ENCODE measurements at regions not wholly inside any gene's neighbourhood (a gene's known extent, or its start where the extent isn't known, plus 50 kb on each side); places are given as distances from the start of the nearest gene placed in this dataset.

DNA sequence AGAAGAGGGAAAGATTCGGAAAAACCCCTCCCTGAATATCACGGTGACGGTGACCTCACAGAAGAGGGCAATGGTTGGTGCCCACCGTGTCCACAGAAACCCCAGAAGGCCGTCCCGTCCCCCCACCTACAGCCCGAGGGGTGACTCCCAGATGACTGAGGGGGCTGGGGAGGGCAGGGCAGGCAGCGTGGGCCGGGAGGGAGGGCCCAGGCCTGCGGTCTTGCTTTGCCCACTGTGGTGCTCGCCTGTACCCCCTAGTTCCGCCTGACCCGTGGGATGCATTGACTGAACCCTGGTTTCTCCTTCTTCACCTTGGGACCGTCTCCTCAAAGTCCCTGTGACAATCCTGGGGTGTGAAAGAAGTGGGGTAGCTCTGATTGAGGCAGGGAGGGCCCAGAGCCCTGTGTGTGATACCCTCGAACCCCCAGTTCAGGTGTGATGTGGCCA lies 526.7 kb downstream of the BRD1 start:
- H3K27ac ChIP-seq, result no peak overlapping the region
- no peak overlapping the region for H3K4me3 ChIP-seq
- 71 to 85% methylated on average over 15 of the region's 15 CpGs for WGBS, 2 donors
- intact Hi-C loops (cut with DNase I), result no loop called here
- TF ChIP-seq POLR2A (IDR thresholded peaks at IDR 0.05), result no peak
- TF ChIP-seq POLR2AphosphoS5 (IDR thresholded peaks at IDR 0.05), result no peak
- TF ChIP-seq, protein P1, sequence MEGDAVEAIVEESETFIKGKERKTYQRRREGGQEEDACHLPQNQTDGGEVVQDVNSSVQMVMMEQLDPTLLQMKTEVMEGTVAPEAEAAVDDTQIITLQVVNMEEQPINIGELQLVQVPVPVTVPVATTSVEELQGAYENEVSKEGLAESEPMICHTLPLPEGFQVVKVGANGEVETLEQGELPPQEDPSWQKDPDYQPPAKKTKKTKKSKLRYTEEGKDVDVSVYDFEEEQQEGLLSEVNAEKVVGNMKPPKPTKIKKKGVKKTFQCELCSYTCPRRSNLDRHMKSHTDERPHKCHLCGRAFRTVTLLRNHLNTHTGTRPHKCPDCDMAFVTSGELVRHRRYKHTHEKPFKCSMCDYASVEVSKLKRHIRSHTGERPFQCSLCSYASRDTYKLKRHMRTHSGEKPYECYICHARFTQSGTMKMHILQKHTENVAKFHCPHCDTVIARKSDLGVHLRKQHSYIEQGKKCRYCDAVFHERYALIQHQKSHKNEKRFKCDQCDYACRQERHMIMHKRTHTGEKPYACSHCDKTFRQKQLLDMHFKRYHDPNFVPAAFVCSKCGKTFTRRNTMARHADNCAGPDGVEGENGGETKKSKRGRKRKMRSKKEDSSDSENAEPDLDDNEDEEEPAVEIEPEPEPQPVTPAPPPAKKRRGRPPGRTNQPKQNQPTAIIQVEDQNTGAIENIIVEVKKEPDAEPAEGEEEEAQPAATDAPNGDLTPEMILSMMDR (IDR thresholded peaks at IDR 0.05), result no peak
- TF ChIP-seq EP300 (IDR thresholded peaks at IDR 0.05), result no peak
- DNase-seq, result no peak
- peaks cover 6 to 52% (median 31%) of the 10 kb centered on the region in 3 donors for H3K27me3 ChIP-seq
- H3K9me3 ChIP-seq, result no peaks in the 10 kb centered on the region
- no peaks in the 10 kb centered on the region for H3K36me3 ChIP-seq
- H3K4me1 ChIP-seq, result peaks cover 0 to 5% (median 0%) of the 10 kb centered on the region in 4 donors

DNA sequence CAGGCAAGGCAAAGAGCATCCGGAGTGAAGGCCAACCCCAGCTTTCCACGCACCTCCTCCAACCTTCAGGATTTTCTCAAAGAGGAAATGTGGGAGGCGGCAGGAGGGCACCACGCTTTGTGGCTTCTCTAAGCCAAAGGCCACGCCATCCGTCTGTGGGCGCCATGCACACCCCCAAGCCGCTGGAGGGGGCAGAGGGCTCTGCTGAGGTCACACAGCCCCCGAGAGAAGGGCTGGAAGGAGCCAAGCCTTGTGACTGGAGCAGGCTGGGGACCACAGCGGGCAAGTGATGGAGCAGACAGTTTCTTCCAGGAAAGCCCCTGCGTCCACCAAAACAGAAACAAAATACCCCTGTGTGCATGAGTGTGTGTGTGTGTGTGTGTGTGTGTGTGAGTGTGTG lies 527.4 kb downstream of the BRD1 start:
- Histone ChIP-seq H3K36me3 (no peaks in the 10 kb centered on the region), H3K4me1 (peaks cover 0 to 5% (median 0%) of the 10 kb centered on the region in 4 donors), H3K27ac (no peak overlapping the region), H3K9me3 (no peaks in the 10 kb centered on the region), H3K4me3 (no peak overlapping the region), H3K27me3 (peaks cover 4 to 45% (median 23%) of the 10 kb centered on the region in 3 donors)
- no peak for DNase-seq
- intact Hi-C loops (cut with DNase I), result no loop called here
- 82 to 83% methylated on average over 11 of the region's 11 CpGs for WGBS, 2 donors
- TF ChIP-seq EP300 (IDR thresholded peaks at IDR 0.05), result no peak
- no peak for TF ChIP-seq POLR2AphosphoS5 (IDR thresholded peaks at IDR 0.05)
- TF ChIP-seq POLR2A (IDR thresholded peaks at IDR 0.05), result no peak
- TF ChIP-seq, protein P1 (IDR thresholded peaks at IDR 0.05), result no peak

DNA sequence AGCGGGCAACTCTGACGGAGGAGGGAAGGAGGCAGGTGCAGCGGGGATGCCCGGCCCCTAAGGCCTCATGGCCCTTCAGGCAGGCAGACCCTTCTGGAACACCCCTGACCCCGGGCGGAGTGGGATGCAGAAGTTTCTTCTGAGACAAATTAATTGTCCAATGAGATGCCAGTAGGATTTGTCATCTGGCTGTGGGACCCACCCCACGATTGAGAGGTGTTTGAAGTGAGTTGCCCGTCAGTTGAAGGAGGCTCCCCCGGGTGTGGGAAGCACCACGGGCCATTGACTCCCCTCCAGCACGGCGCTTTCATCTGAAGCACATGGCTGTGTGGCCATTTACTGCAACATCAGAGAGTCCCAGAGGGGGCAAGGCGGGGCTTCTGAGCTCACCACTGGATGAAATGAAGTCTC lies 527.8 kb downstream of the BRD1 start:
- TF ChIP-seq, protein P1 (IDR thresholded peaks at IDR 0.05), result no peak
- TF ChIP-seq POLR2AphosphoS5 (IDR thresholded peaks at IDR 0.05) (no peak), EP300 (IDR thresholded peaks at IDR 0.05) (no peak), POLR2A (IDR thresholded peaks at IDR 0.05) (no peak)
- no peak for DNase-seq
- Histone ChIP-seq H3K4me1 (peaks cover 0 to 1% (median 0%) of the 10 kb centered on the region in 4 donors), H3K36me3 (no peaks in the 10 kb centered on the region), H3K27me3 (peaks cover 0 to 40% (median 20%) of the 10 kb centered on the region in 3 donors), H3K9me3 (no peaks in the 10 kb centered on the region), H3K4me3 (no peak overlapping the region), H3K27ac (no peak overlapping the region)
- whole genome bisulfite sequencing, 2 donors, result 80 to 83% methylated on average over 13 of the region's 13 CpGs
- intact Hi-C loops (cut with DNase I), result no loop called here

DNA sequence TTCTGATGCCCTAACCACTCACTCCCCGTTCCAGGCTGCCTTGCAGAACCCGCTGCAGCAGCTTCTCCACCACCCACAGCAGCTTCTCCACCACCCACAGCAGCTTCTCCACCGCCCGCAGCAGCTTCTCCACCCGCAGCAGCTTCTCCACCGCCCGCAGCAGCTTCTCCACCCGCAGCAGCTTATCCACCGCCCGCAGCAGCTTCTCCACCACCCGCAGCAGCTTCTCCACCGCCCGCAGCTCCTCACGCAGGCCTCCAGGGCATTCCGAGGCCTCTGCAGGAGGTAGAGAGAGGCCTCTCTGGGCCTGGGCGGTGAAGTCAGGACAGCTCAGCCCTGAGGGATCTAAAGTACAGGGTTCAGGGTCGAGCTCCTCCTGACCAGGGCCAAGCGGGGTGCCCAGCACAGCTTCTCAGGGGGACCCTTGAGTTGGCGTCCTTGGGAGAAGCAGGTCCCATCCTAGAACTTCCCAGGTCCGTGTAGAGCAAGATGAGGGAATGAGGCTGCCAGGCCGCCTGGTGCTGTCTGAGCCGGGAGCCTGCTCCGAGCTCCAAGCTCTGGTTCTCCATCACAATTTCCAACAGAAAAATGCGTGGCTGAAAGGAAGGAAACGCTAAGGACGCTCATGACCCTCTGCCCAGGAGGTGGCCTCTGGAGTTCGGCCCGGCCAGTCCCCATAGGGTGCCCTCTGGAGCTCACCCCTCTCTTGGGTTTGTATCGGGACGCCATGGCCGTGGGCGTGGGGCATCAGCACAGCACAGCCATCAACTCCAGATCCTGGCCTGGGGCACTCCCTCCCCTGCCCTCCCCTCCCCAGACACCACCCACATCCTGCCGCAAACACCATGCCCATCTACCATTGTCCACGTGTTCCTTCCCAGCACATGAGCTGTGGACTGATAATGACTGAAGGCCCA lies 528.6 kb downstream of the BRD1 start:
- TF ChIP-seq EP300 (IDR thresholded peaks at IDR 0.05), result no peak
- no peak for TF ChIP-seq POLR2AphosphoS5 (IDR thresholded peaks at IDR 0.05)
- no peak for TF ChIP-seq POLR2A (IDR thresholded peaks at IDR 0.05)
- TF ChIP-seq, protein P1 (IDR thresholded peaks at IDR 0.05), result no peak
- H3K4me3 ChIP-seq, result no peak overlapping the region
- H3K36me3 ChIP-seq, result no peaks in the 10 kb centered on the region
- intact Hi-C loops (cut with DNase I), result no loop called here
- no peak for DNase-seq
- 85 to 90% methylated on average over 34 of the region's 34 CpGs for WGBS, 2 donors
- H3K27me3 ChIP-seq, result peaks cover 0 to 33% (median 13%) of the 10 kb centered on the region in 3 donors
- H3K4me1 ChIP-seq, result no peaks in the 10 kb centered on the region
- no peak overlapping the region for H3K27ac ChIP-seq
- peaks cover 0 to 3% (median 0%) of the 10 kb centered on the region in 4 donors for H3K9me3 ChIP-seq
